ENCODE measurements at regions not wholly inside any gene's neighbourhood (a gene's known extent, or its start where the extent isn't known, plus 50 kb on each side); places are given as distances from the start of the nearest gene placed in this dataset.

DNA sequence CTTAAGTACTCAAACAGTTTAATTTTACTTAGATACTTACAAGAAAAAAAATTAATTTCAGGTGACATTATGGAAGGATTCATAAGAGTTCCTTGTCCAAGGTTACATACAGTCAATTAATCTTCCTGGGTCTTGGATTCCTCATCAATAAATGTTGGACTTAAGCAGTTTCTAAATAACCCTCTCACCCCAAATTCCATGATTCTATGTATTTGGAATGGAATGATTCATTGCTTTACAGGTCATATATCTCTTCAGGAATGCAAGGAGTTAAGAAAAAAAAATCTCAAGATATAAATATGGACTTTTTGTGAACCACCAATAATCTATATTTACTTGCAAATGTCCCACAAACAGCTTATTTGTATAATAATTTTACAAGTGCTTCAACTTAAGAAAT, 84.2 kb upstream of the BMP4 start:
- TF ChIP-seq, protein P1, sequence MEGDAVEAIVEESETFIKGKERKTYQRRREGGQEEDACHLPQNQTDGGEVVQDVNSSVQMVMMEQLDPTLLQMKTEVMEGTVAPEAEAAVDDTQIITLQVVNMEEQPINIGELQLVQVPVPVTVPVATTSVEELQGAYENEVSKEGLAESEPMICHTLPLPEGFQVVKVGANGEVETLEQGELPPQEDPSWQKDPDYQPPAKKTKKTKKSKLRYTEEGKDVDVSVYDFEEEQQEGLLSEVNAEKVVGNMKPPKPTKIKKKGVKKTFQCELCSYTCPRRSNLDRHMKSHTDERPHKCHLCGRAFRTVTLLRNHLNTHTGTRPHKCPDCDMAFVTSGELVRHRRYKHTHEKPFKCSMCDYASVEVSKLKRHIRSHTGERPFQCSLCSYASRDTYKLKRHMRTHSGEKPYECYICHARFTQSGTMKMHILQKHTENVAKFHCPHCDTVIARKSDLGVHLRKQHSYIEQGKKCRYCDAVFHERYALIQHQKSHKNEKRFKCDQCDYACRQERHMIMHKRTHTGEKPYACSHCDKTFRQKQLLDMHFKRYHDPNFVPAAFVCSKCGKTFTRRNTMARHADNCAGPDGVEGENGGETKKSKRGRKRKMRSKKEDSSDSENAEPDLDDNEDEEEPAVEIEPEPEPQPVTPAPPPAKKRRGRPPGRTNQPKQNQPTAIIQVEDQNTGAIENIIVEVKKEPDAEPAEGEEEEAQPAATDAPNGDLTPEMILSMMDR (IDR thresholded peaks at IDR 0.05), result no peak
- no peak for TF ChIP-seq POLR2A (IDR thresholded peaks at IDR 0.05)
